Brain microvascular endothelial cell (primary cell): ENCODE measurements at regions not wholly inside any gene's neighbourhood (a gene's known extent, or its start where the extent isn't known, plus 50 kb on each side); places are given as distances from the start of the nearest gene placed in this dataset.
"Not testable (repeated sequence)": the region's sequence is repeated elsewhere in the genome, so short reads cannot be mapped to it uniquely, and the experiment has no call there.

Experiments
- DNase-seq: peaks from one replicate; pipeline ENCODE4 v3.0.0-alpha.2; 2020
- H3K27ac ChIP-seq: fragments of 250-450 bp; sonication (Bioruptor Pico); 2 replicates; pipeline ENCODE4 v1.5.1; 2020; ENCODE audit warnings: mild to moderate bottlenecking, moderate library complexity
- H3K27me3 ChIP-seq: fragments of 250-450 bp; sonication (Bioruptor Pico); replicated peaks from 2 replicates; pipeline ENCODE4 v1.5.1; 2020; ENCODE audit warnings: mild to moderate bottlenecking
- H3K36me3 ChIP-seq: fragments of 250-450 bp; sonication (Bioruptor Pico); replicated peaks from 2 replicates; pipeline ENCODE4 v1.5.1; 2020; ENCODE audit warnings: mild to moderate bottlenecking
- H3K4me3 ChIP-seq: 2 replicates; pipeline ENCODE4 v1.5.1; 2011; ENCODE audit warnings: low read depth, mild to moderate bottlenecking, control low read depth, low read length, moderate library complexity
- in situ Hi-C: cut with HindIII; loops from 2 replicates; pipeline ENCODE4 v1.10.0; 2017; ENCODE audit warnings: low sequenced_read_pairs, low pct_ligation_motif_present
- TF ChIP-seq, protein P1 (sequence below): IDR thresholded peaks from 2 replicates; pipeline ENCODE4 v1.5.1; 2011; ENCODE audit warnings: low read depth, mild to moderate bottlenecking, moderate library complexity, low read length, control low read depth, inconsistent platforms; ENCODE audit errors: missing control alignments

- DNase-seq = no peak
- Histone ChIP-seq H3K27me3 (no peaks in the 10 kb centered on the region), H3K36me3 (no peaks in the 10 kb centered on the region), H3K4me3 (no peak overlapping the region), H3K27ac (no peak overlapping the region)
- in situ Hi-C loops = no loop called here
- TF ChIP-seq, protein P1, sequence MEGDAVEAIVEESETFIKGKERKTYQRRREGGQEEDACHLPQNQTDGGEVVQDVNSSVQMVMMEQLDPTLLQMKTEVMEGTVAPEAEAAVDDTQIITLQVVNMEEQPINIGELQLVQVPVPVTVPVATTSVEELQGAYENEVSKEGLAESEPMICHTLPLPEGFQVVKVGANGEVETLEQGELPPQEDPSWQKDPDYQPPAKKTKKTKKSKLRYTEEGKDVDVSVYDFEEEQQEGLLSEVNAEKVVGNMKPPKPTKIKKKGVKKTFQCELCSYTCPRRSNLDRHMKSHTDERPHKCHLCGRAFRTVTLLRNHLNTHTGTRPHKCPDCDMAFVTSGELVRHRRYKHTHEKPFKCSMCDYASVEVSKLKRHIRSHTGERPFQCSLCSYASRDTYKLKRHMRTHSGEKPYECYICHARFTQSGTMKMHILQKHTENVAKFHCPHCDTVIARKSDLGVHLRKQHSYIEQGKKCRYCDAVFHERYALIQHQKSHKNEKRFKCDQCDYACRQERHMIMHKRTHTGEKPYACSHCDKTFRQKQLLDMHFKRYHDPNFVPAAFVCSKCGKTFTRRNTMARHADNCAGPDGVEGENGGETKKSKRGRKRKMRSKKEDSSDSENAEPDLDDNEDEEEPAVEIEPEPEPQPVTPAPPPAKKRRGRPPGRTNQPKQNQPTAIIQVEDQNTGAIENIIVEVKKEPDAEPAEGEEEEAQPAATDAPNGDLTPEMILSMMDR = no peak
These were observed 161.6 kb upstream of the PGRMC2 start for GRCh38 chr4:128449251-128449650.

- H3K27me3 ChIP-seq = no peaks in the 10 kb centered on the region
- H3K36me3 ChIP-seq = no peaks in the 10 kb centered on the region
- TF ChIP-seq, protein P1 = no peak
- no peak for DNase-seq
- H3K4me3 ChIP-seq = no peak overlapping the region
- in situ Hi-C loops = no loop called here
- no peak overlapping the region for H3K27ac ChIP-seq
These were observed 157.1 kb upstream of the PGRMC2 start for GRCh38 chr4:128444544-128445302.

DNA sequence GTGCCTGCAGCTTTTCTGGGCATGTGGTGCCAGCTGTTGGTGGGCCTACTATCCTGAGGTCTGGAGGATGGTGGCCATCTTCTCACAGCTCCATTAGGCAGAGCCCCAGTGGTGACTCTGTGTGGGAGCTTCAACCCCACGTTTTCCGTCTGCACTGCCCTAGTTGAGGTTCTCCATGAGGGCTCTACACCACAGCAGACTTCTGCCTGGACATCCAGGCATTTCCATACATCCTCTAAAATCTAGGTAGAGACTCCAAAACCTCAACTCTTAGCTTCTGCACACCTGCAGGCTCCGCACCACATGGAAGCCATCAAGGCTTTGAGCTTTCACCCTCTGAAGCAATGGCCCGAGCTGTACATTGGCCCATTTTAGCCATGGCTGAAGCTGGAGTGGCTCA, 153.3 kb upstream of the PGRMC2 start:
- Histone ChIP-seq H3K36me3 (no peaks in the 10 kb centered on the region), H3K27me3 (no peaks in the 10 kb centered on the region), H3K4me3 (no peak overlapping the region), H3K27ac (no peak overlapping the region)
- no peak for DNase-seq
- TF ChIP-seq, protein P1 = no peak
- in situ Hi-C loops = no loop called here

GRCh38 chr4:128437023-128437422, 149.4 kb upstream of the PGRMC2 start:
- H3K4me3 ChIP-seq, H3K27me3 ChIP-seq, H3K27ac ChIP-seq, H3K36me3 ChIP-seq, in situ Hi-C loops, DNase-seq: not testable (repeated sequence)

DNA sequence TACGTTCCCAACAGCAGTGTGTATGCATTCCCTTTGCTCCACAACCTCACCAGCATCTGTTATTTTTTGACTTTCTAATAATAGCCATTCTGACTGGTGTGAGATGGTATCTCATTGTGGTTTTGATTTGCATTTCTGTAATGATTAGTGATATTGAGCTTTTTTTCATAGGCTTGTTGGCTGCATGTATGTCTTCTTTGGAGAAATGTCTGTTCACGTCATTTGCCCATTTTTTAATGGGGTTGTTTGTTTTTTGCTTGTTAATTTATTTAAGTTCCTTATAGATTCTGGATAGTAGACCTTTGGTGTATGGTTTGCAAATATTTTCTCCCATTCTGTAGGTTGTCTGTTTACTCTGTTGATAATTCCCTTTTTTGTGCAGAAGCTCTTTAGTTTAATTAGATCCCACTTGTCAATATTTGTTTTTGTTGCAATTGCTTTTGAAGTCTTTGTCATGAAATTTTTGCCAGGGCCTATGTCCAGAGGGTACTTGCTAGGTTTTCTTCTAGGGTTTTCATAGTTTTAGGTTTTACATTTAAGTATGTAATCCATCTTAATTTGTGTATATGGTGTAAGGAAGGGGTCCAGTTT, 141.5 kb upstream of the PGRMC2 start:
- H3K27me3 ChIP-seq, DNase-seq, in situ Hi-C loops, H3K27ac ChIP-seq, H3K4me3 ChIP-seq, H3K36me3 ChIP-seq: not testable (repeated sequence)

DNA sequence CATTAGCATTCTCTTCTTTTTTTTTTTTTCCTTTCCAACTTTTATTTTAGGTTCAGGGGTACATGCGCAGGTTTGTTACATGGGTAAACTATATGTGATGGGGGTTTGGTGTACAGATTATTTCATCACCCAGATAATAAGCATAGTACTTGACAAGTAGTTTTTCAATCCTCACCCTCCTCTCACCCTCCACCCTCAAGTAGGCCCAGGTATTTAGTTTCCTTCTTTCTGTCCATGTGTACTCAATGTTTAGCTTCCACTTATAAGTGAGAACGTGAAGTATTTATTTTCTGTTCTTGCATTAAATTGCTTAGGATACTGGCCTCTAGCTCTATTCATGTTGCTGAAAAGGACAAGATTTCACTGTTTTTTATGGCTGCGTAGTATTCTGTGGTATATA, 140.8 kb upstream of the PGRMC2 start:
- TF ChIP-seq, protein P1 = no peak
- Histone ChIP-seq H3K4me3 (no peak overlapping the region), H3K36me3 (no peaks in the 10 kb centered on the region), H3K27ac (no peak overlapping the region), H3K27me3 (no peaks in the 10 kb centered on the region)
- in situ Hi-C loops = no loop called here
- no peak for DNase-seq
